ENCODE measurements at regions not wholly inside any gene's neighbourhood (a gene's known extent, or its start where the extent isn't known, plus 50 kb on each side); places are given as distances from the start of the nearest gene placed in this dataset.

GRCh38 chr9:88235615-88236014 lies 97.3 kb upstream of the SPATA31C2 start:
- TF ChIP-seq CTCF (IDR thresholded peaks at IDR 0.05 in 4 of 5, conservative IDR thresholded peaks at IDR 0.05 in 1 of 5) (no peak), POLR2A (IDR thresholded peaks at IDR 0.05) (no peak)

Data from gastrocnemius medialis (tissue), 4 donors.